ENCODE measurements at regions not wholly inside any gene's neighbourhood (a gene's known extent, or its start where the extent isn't known, plus 50 kb on each side); places are given as distances from the start of the nearest gene placed in this dataset.

GRCh38 chr3:27990324-27990723 lies 251.1 kb upstream of the CMC1 start:
- no peak for DNase-seq
- ChIA-PET CTCF (no interaction called here), POLR2A (no interaction called here)
- H3K27ac Mint-ChIP-seq = no peak overlapping the region
- H3K4me1 Mint-ChIP-seq = no peaks in the 10 kb centered on the region
- H3K27me3 Mint-ChIP-seq = no peaks in the 10 kb centered on the region
- no peak overlapping the region for H3K4me3 Mint-ChIP-seq
- H3K36me3 Mint-ChIP-seq (ENCODE audit: low read depth) = no peaks in the 10 kb centered on the region
- H3K9me3 Mint-ChIP-seq = no peaks in the 10 kb centered on the region

GRCh38 chr3:27990837-27991236 lies 250.6 kb upstream of the CMC1 start:
- POLR2A ChIA-PET = interaction anchor here (0.6 kb wide), 1 partner anchor 403 kb away, joined by 3 read pairs; no protein-coding TSS in a partner anchor
- CTCF ChIA-PET = no interaction called here
- DNase-seq = no peak
- Mint-ChIP-seq H3K36me3 (ENCODE audit: low read depth) (no peaks in the 10 kb centered on the region), H3K9me3 (no peaks in the 10 kb centered on the region), H3K27me3 (no peaks in the 10 kb centered on the region), H3K4me3 (no peak overlapping the region), H3K27ac (no peak overlapping the region), H3K4me1 (no peaks in the 10 kb centered on the region)

DNA sequence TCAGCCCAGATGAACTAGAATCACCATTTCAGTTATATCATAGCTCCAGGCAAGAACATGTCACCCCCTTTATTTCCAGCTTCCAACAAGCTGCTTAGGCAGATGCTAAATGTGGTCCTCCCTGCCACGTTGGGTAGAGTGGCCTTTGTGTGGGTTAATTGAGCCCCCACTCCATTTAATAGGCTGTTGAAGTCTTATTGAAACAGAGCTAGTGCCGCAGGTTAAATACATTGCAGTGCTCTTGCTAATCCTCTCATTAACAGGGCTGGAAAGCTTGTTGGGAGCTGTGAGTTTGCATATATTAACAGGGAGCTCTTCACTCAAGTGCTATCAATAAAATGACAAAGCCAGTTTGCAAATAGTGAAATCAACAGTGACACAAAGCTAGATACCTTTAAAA lies 248.4 kb upstream of the CMC1 start:
- Mint-ChIP-seq H3K9me3 (no peaks in the 10 kb centered on the region), H3K4me3 (no peak overlapping the region), H3K4me1 (no peaks in the 10 kb centered on the region), H3K27me3 (no peaks in the 10 kb centered on the region), H3K36me3 (ENCODE audit: low read depth) (no peaks in the 10 kb centered on the region), H3K27ac (no peak overlapping the region)
- CTCF ChIA-PET = no interaction called here
- POLR2A ChIA-PET = no interaction called here
- no peak for DNase-seq

DNA sequence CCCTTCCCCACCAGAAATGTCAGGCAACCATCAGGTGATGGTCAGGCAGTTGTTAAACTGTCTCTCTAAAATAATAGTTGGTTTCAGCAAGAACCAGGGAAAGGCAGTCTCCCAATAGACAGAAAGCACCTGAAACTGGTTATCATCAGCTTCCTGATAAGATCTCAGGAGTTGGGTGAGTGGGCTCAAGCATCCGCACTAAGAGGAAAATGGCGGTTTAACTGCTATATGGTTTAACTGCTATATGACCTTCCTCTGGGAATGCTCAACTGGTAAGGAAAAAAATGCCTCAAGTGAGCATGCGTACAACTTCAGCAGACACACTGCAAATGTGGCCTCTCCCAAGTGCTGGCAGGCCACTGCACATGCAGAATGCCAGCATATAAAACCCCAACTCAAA lies 240.8 kb upstream of the CMC1 start:
- Mint-ChIP-seq H3K4me1 (no peaks in the 10 kb centered on the region), H3K27ac (no peak overlapping the region), H3K9me3 (peaks cover 17% of the 10 kb centered on the region), H3K36me3 (ENCODE audit: low read depth) (no peaks in the 10 kb centered on the region), H3K27me3 (no peaks in the 10 kb centered on the region), H3K4me3 (no peak overlapping the region)
- ChIA-PET POLR2A (no interaction called here), CTCF (no interaction called here)
- DNase-seq = no peak

DNA sequence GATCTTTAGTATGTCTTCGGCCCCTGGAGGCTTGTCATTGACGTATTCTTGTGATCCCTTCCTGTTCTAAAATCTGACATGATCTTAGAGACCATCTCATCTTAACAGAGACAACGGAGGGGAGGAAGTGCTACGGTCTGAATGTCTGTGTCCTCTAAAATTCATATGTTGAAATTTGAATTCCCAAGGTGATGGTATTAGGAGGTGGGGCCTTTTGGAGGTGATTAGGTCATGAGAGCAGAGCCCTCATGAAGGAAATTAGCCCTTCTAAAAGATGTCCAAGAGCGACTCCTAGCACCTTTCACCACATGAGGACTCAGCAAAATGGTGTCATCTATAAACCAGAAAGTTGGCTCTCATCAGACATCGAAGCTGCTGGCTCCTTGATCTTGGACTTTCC lies 233.2 kb upstream of the CMC1 start:
- CTCF ChIA-PET = no interaction called here
- no peak for DNase-seq
- no peaks in the 10 kb centered on the region for H3K36me3 Mint-ChIP-seq (ENCODE audit: low read depth)
- H3K27ac Mint-ChIP-seq = no peak overlapping the region
- H3K4me3 Mint-ChIP-seq = no peak overlapping the region
- H3K27me3 Mint-ChIP-seq = no peaks in the 10 kb centered on the region
- POLR2A ChIA-PET = no interaction called here
- H3K9me3 Mint-ChIP-seq = peaks cover 9% of the 10 kb centered on the region
- H3K4me1 Mint-ChIP-seq = no peaks in the 10 kb centered on the region

- no peak overlapping the region for H3K4me3 Mint-ChIP-seq
- H3K4me1 Mint-ChIP-seq = no peaks in the 10 kb centered on the region
- H3K27ac Mint-ChIP-seq = no peak overlapping the region
- no peaks in the 10 kb centered on the region for H3K36me3 Mint-ChIP-seq (ENCODE audit: low read depth)
- CTCF ChIA-PET = interaction anchor here (0.8 kb wide), 1 partner anchor 86 kb away, joined by 3 read pairs; no protein-coding TSS in a partner anchor
- no peaks in the 10 kb centered on the region for H3K27me3 Mint-ChIP-seq
- POLR2A ChIA-PET = no interaction called here
- DNase-seq = no peak
- H3K9me3 Mint-ChIP-seq = no peaks in the 10 kb centered on the region
These were observed 228.6 kb upstream of the CMC1 start for GRCh38 chr3:28012830-28013229.

DNA sequence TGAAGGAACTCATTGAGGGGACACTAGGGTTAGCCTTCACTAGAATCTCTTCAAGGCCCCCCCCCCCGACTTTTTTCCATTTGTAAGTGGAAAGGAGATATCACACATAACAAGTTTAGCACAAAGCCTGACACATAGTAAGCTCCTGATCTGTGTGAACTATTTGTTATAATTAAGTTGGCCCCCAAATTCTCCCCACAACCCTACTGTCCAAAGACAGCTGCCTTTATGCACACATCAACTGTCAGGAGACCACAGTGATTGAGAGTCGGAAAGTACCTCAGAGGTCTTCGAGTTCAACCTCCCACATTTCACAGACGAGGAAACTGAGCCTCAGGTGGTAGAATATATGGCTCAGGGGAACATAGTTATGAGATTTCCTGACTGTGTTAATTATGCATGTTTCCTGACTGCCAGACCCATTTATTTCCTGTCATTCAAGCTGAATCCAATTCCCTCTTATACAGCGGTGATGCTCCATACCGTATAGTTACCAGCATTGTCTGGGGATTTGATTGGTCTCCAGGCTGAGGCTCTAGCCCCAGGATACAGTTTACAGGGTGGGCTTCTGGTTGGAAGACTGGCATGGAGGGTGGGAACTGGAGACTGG lies 227.4 kb upstream of the CMC1 start:
- DNase-seq = no peak
- Mint-ChIP-seq H3K27me3 (no peaks in the 10 kb centered on the region), H3K4me3 (no peak overlapping the region), H3K9me3 (no peaks in the 10 kb centered on the region), H3K27ac (no peak overlapping the region), H3K36me3 (ENCODE audit: low read depth) (no peaks in the 10 kb centered on the region), H3K4me1 (no peaks in the 10 kb centered on the region)
- ChIA-PET CTCF (no interaction called here), POLR2A (no interaction called here)

- Mint-ChIP-seq H3K9me3 (peaks cover 10% of the 10 kb centered on the region), H3K27ac (no peak overlapping the region), H3K4me1 (no peaks in the 10 kb centered on the region), H3K4me3 (no peak overlapping the region), H3K27me3 (no peaks in the 10 kb centered on the region), H3K36me3 (ENCODE audit: low read depth) (peaks cover 5% of the 10 kb centered on the region)
- no peak for DNase-seq
- ChIA-PET POLR2A (no interaction called here), CTCF (no interaction called here)
These were observed 222.3 kb upstream of the CMC1 start for GRCh38 chr3:28018925-28019718.

DNA sequence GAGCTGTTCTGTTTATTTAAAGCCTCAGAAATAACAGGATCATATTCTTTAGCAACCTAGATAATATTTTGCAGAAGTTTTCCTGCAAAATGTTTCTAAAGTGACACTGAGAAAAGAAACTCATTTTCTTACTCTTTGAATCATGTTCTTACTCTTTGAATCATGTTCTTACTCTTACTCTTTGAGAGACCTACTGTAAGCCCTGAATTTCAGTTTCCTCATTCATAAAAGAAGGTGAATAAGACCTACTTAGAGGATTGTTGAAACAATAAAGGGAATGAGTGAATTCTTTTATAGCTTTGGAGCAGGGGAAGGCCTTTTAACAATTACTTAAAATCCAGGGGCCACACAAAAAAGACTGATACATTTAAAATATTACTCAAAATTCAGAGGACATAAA lies 221.7 kb upstream of the CMC1 start:
- H3K9me3 Mint-ChIP-seq = peaks cover 11% of the 10 kb centered on the region
- H3K4me1 Mint-ChIP-seq = no peaks in the 10 kb centered on the region
- ChIA-PET CTCF (no interaction called here), POLR2A (no interaction called here)
- DNase-seq = no peak
- peaks cover 5% of the 10 kb centered on the region for H3K36me3 Mint-ChIP-seq (ENCODE audit: low read depth)
- H3K4me3 Mint-ChIP-seq = no peak overlapping the region
- no peaks in the 10 kb centered on the region for H3K27me3 Mint-ChIP-seq
- H3K27ac Mint-ChIP-seq = no peak overlapping the region

DNA sequence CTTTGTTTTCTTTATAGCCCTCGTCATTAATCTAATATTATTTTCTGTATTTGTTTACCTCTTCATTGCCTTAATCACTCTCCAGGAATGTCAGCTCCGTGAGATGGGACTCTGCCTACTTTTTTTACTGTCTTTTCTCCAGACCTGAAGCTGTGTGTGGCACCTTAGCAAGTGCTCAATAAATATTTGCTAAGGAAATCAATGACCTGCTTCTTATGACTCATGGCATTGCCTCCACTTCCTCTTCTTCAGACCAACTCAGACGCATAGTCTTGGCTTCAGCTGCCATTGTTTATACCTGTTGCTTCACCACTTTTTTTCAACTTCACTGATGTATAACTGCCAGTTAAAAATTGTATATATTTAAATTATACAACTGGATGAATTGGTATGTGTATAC lies 218.5 kb upstream of the CMC1 start:
- POLR2A ChIA-PET = no interaction called here
- Mint-ChIP-seq H3K4me1 (no peaks in the 10 kb centered on the region), H3K27me3 (no peaks in the 10 kb centered on the region), H3K4me3 (no peak overlapping the region), H3K27ac (no peak overlapping the region), H3K36me3 (ENCODE audit: low read depth) (peaks cover 5% of the 10 kb centered on the region), H3K9me3 (peaks cover 13% of the 10 kb centered on the region)
- CTCF ChIA-PET = no interaction called here
- DNase-seq = no peak

GRCh38 chr3:28028554-28028953 lies 212.9 kb upstream of the CMC1 start:
- no peak for DNase-seq
- peaks cover 5% of the 10 kb centered on the region for H3K36me3 Mint-ChIP-seq (ENCODE audit: low read depth)
- no peaks in the 10 kb centered on the region for H3K4me1 Mint-ChIP-seq
- ChIA-PET CTCF (no interaction called here), POLR2A (no interaction called here)
- H3K4me3 Mint-ChIP-seq = no peak overlapping the region
- no peak overlapping the region for H3K27ac Mint-ChIP-seq
- H3K27me3 Mint-ChIP-seq = no peaks in the 10 kb centered on the region
- peaks cover 14% of the 10 kb centered on the region for H3K9me3 Mint-ChIP-seq

GRCh38 chr3:28033059-28033784 lies 208.2 kb upstream of the CMC1 start:
- H3K27ac Mint-ChIP-seq = no peak overlapping the region
- CTCF ChIA-PET = no interaction called here
- POLR2A ChIA-PET = no interaction called here
- H3K36me3 Mint-ChIP-seq (ENCODE audit: low read depth) = no peaks in the 10 kb centered on the region
- no peak overlapping the region for H3K4me3 Mint-ChIP-seq
- peaks cover 3% of the 10 kb centered on the region for H3K4me1 Mint-ChIP-seq
- peaks cover 7% of the 10 kb centered on the region for H3K9me3 Mint-ChIP-seq
- no peaks in the 10 kb centered on the region for H3K27me3 Mint-ChIP-seq
- no peak for DNase-seq

DNA sequence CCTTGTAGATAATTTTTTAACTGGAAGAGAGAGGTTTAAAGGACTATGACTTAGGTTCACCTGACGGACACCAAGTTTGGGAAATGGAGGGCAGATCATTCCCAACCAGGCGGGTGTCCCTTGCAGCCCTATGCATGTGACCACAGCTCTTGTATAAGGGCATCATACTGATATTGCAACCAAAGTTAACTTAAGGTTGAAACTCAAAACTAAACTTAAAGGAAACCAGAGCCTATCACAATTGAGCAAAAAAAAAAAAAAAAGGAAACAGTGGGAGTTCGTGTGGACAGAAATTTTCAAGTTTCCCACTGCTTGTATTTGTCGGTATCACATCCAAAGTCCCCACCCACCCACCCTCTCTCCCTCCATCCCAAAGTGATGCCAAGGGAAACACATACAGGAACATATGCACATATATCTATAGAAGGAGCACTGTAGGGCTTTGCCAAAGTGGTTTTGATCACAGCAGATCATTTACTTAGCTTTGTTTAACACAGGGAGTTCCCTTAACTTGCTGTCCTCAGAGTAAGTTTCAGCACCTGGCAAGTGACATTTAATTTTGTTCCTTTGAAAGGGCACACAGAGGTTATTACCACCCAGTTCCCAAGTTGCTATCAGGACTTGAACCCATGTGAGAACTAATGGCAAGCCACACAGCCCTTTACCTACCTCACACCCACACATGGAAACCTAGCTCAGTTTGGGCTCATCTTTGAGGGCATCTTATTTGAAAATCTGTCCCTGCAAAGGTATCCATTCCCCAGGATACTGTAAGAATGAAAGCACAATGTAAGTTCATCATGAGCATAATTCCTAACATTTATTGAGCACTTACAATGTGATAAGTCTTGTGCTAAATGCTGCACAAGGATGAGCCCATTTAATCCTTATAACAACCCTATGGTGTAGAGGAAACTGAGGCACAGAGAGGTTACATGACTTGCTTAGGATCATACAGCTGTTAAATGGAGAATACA lies 204.5 kb upstream of the CMC1 start:
- H3K27ac Mint-ChIP-seq = no peak overlapping the region
- no peak for DNase-seq
- ChIA-PET CTCF (no interaction called here), POLR2A (no interaction called here)
- H3K4me3 Mint-ChIP-seq = no peak overlapping the region
- peaks cover 7% of the 10 kb centered on the region for H3K9me3 Mint-ChIP-seq
- H3K27me3 Mint-ChIP-seq = peaks cover 2% of the 10 kb centered on the region
- peaks cover 3% of the 10 kb centered on the region for H3K4me1 Mint-ChIP-seq
- no peaks in the 10 kb centered on the region for H3K36me3 Mint-ChIP-seq (ENCODE audit: low read depth)
